Fibroblast of upper back skin (primary cell): ENCODE measurements at regions not wholly inside any gene's neighbourhood (a gene's known extent, or its start where the extent isn't known, plus 50 kb on each side); places are given as distances from the start of the nearest gene placed in this dataset.
"Not testable (repeated sequence)": the region's sequence is repeated elsewhere in the genome, so short reads cannot be mapped to it uniquely, and the experiment has no call there.

Experiments used
- DNase-seq: peaks from one replicate; pipeline ENCODE4 v3.0.0-alpha.2; 2013

DNA sequence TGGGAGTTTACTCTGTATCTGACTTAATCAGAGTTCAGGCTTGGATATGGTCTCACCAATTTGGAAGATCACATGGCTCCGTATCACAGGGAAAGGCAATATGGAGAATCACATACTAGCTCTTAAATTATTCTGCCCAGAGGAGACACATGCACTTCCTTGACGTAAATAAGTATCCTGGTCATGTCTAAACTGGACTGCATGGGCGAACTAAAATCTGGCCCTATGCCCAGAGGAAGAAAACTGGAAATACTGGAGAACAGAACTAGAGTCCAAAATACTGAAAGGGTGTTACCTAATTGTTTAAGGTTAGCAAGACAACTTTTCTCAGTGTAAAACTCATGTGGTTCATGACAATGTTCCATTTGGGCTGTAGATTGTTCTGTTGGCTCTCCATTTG is 832.3 kb downstream of the RAB28 start:
- DNase-seq: no peak

DNA sequence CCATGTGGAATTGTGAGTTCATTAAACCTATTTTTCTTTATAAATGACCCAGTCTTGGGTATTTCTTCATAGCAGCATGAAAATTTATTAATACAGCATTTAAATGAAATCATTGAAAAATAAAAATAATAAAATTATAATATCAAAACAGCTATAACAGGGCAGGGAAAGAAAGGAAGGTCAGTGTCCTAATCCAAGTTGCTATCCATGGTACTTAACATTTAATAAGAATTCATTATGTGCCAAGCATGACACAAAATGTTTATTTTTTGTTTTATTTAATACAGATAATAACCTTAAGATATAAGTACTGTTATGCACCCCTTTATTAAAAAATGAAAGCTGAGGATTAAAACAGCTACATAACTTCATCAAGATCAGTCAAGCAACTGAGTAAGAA is 838.4 kb downstream of the RAB28 start:
- DNase-seq: no peak

DNA sequence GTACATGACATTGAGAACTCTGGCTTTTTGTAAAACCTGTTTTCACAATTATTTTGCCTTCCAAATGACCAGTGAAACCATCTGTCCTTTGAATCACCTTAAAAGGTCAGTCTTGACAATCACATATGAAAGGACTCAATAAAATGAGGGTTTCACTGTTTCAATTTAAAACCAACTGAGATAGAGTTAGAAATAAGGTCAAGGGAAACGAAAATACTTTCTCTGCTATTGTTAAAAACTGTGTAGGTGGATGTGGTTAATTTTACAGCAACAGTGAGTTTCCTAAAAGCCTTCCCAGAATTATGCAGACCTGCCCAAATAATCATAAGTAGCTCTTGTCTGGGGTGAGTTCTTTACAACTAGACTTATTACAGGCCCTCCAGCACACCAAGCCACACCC is 839.9 kb downstream of the RAB28 start:
- no peak for DNase-seq

DNA sequence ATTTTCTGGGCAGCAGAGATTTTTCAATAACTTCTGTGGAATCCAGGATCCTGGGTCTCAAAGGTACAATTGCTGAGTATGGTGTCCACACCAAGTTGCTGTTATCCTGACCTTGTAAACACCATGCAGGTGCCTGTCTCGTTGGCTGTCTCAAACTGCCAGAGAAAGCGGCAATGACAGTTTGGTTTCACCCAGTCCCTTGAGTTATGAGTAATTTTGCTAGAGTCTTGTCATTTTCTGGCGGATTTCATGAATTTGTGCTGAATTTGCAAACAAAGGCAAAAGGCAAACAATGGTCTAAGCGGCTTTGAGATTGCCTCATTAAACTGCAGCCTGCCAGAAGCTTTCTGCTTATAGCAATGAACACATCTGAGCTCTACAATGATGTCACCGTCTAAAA is 847.9 kb downstream of the RAB28 start:
- no peak for DNase-seq

DNA sequence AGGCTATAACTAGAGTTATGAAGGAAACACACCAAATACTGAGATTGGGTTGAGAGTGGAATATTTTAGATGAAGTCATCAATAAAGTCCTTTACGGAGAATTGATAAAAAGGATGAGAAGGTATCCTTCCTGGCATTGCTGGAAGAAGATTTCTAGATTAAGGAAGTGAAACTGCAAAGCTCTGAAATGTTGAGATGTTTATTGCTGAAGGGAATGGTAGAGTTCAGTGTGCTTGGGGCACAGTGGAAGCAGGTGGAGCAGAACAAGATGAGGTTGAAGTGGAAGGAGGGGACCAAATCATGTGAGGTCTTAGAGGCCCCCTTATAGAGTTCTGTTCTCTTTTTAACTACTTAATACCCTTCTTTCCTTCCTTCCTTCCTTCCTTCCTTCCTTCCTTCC is 848.5 kb downstream of the RAB28 start:
- no peak for DNase-seq

DNA sequence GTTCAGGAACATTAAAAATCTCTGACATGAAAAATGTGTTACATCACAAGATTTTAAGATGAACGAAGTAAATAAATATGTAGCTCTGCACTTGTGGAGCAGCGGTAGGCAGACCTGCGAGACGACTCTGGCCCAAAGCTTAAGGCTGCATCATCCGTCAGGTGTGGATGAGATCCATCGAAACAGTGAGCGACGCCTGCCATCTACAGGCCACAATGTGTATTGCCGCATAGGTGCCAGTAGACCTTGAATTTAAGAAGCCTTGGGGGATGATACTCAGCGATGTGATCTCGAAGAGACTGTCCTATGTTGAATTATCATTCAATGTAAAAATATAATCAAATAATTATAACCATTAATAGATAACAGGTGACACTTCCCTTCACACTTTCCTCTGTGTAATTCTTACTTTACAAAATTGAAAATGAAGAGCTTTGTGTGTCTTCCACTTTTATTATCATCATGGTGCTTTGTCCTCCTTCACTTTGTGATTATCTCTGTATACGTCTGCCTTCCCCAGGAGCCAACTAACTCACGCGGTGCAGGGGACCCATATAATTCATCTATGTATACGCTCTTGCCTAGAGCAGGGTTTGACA is 851.0 kb downstream of the RAB28 start:
- DNase-seq: peak; percentile 47

DNA sequence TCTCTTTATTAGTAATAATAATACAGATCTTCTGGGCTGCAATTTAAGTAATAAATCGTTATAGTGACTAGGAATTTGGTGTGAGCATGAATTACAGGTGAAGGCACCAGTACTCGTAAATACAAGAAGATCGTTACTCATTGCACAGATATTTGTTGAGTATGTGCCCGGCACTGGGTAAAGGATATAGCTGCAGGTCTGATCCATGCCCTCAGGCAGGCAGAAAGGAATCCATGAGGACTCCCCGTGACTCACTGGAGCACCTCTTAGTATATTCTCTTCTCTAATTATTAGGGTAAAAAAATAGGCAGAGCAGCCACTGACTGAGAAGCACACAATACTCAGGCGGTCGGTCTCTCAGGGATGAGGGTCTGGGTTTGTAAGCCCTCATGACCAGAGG is 868.3 kb downstream of the RAB28 start:
- no peak for DNase-seq

DNA sequence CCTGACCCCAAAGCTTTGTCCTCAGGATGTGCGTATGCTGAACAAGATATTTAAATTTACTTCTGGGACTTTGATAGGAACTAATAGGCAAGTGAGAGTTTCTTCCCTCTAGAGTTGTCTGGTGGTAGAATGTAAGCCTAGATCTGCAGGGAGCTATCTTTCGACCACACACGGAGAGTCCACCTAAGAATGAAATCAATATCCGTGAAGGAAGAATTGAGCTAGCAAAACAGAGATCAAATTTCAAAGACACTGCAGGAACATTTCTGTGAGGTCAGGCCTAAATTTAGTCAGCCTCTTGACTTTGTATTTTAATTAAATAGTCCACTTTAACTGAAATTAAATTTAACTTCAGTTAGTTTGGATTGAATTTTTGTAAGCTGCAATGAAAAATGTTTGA is 871.3 kb downstream of the RAB28 start:
- no peak for DNase-seq

DNA sequence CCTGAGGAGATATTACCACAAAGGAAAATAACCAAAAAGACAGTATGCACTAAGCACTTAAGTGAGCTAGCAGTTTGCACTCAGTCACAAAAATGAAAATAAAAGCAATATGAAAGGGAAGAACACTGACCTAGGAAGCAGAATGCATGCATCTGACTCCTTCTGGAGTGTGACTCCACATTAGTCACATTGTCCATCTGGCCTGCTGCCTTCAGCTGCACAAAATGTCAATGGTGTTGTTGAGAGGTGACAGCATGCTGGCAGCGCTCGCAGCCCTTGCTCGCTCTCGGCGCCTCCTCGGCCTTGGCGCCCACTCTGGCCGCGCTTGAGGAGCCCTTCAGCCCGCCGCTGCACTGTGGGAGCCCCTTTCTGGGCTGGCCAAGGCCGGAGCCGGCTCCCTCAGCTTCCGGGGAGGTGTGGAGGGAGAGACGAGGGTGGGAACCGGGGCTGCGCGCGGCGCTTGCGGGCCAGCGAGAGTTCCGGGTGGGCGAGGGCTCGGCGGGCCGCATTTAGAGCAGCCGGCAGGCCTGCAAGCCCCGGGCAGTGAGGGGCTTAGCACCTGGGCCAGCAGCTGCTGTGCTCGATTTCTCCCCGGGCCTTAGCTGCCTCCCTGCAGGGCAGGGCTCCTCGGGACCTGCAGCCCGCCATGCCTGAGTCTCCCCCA is 874.8 kb downstream of the RAB28 start:
- not testable (repeated sequence) for DNase-seq

DNA sequence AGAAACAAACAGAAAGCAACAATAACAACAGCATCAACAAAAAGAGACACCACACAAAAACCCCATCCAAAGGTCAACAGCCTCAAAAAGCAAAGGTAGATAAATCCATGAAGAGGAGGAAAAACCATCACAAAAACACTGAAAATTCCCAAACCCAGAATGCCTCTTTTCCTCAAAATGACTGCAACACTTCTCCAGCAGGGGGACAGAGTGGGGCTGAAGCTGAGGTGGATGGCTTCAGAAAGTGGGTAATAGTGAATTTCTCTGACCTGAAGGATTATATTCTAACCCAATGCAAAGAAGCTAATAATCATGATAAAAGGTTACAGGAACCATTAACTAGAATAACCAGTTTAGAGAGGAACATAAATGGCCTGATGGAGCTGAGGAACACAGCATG is 888.2 kb downstream of the RAB28 start:
- DNase-seq: no peak

DNA sequence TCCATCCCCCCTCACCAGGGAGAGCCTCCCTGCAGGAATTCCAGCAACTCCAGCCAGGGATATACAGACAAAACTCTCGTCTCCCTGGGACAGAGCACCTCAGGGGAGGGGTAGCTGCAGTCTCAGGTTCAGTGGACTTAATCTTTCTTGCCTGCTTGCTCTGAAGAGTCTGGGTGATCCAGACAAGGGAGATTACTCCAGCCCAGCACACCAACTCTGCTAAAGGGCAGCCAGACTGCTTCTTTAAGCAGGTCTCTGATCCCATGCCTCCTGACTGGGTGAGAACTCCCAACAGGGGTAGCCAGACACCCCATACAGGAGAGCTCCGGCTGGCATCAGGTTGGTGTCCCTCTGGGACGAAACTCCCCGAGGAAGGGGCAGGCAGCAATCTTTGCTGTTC is 888.7 kb downstream of the RAB28 start:
- no peak for DNase-seq

DNA sequence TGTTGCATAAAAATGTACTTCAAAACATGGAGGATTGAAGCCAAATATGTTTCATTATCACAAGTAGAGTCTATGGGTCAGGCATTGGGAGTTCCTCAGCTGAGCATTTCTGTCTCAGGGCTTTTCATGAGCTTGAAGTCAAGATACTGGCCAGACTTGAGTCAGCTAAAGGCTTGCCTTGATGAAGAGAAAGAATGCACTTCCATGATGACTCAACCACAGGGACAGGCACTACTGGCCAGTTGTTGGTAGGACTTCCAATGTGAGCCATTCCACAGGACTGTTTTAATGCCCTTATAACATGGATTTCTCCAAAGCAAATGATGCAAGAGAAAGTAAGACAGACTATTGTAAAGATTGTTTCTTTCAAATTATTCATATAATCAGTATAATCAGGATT is 895.6 kb downstream of the RAB28 start:
- peak; percentile 50 for DNase-seq

DNA sequence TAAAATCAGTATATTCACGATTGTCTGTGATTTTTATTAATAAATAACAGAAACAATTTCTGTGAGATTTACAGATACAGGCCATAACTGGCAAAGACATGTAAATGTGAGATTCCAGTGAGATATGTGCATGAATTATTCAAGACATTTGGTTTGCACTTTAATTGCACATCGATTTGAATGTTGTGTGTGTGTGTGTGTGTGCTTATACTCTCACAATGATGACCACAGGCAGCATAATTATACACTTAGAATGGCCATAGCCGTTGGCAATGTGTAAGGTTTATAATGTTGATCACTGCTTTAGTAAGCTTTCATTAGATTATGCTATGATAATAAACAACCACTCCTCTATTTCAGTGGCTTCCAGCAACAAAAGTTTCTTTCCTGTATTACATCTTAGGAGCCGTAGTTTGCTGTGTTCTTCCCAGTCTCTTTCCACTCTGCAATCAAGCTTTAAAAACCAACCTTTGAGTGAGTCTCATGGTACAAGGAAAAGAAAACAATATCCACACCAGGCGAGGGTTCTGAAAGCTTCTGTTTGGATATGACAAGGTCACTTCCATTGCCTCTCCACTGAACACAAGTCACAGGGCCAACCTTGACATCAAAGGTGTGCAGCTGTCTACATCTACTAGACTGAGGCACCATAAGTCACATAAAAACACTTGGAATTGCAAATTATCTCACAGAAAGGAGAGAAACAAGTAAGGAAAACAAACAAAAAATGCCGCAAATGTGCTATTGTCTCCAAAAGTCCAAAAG is 897.7 kb downstream of the RAB28 start:
- DNase-seq: no peak

DNA sequence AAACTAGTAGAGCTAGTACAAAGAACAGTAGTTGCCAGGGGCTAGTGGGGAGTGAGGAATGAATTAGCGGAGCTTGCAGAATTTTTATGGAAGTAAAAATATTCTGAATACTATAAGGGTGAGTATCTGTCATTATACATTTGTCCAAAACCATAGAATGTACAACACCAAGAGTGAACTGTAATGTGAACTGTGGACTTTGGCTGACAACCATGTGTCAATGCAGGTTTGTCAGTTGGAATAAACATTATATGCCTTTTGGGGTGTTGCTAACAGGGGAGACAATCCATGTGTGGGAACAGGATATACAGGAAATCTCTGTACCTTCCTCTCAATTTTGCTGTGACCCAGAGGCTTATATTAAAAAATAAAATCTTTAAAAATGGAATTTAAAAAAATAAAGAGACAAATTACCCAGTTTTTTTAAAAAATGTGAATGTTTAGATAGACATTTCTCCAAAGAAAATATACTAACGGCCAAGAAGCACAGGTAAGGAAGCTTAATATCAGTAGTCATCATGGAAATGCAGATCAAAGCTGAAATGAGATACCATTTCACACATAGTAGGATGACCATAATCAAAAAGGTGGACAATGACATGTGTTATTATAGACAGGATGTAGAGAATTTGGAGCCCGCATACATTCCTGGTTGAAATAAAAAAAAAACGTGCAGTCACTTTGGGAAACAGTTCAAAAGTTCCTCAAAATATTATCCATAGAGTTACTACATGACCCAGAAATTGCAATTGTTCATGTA is 899.8 kb downstream of the RAB28 start:
- no peak for DNase-seq

DNA sequence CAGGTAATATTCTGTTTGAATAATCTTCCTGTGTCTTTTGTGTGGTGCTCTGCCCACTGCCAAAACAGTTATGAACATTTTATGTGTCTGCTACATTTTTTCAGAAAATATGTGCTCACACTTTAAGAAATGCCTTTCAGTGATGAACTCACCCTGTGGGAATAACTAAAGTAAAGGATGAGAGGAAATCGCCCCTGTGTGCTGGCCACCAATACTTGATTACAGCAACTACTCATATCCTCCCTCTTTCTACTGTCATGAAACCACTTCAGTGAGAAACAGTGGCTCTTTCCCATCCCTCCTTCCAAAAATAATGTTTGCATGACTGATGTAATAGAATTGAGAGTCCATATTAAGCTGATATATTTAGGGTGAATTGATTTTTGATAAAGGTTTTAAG is 900.9 kb downstream of the RAB28 start:
- DNase-seq: peak; percentile 23

DNA sequence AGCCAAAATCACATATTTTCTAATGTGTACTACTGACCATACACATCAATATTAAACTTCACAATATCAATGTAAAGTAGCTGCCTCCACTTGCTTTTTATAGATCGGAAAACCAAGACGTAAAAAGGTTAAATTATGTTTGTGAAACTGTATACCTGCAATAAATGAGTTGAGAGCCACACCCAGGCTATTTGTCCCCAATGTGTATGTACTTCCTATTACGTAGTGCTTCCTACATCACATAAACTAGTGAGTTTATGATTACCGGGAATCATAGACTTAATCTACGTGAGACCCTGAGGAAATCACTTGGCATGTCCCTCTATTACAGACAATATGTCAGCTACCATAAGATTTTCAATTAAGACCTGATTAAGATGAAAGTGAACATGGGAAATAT is 903.4 kb downstream of the RAB28 start:
- no peak for DNase-seq

DNA sequence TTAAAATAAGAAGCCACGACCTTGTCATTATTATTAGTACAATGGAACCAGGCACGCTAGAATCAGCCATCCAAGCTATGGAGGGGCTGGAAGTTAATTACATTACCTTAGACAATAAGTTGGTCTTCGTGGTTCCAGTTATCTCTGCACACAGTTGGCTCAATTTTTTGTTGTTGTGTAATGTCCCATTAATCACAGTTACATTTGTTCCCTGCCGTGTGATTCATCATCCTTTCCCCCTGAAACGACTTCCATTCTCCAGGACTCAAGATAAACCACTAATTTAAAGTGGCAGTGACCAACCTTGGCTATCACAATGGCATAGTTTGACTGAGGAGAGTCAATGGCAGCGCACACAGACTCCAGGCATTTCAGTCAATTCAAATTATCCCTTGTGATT is 905.0 kb downstream of the RAB28 start:
- peak; percentile 16 for DNase-seq

DNA sequence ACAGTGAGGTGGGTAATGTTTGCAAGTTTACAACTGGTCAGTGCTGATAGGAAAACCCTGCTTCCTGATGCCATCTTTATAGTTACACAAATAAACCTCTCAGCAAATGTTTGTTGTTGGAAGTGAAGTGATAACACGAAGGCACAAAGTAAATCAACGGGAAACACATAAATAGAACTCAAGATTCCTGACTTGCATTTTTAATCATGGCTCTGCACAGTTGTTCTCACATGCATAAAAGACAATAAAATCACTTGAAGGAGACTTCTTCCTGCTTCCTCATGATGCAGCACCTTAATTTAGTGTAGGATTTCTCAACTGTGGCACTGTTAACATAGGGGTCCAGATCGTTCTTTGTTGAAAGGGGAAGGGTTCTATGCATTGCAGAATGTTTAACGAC is 907.7 kb downstream of the RAB28 start:
- DNase-seq: no peak

DNA sequence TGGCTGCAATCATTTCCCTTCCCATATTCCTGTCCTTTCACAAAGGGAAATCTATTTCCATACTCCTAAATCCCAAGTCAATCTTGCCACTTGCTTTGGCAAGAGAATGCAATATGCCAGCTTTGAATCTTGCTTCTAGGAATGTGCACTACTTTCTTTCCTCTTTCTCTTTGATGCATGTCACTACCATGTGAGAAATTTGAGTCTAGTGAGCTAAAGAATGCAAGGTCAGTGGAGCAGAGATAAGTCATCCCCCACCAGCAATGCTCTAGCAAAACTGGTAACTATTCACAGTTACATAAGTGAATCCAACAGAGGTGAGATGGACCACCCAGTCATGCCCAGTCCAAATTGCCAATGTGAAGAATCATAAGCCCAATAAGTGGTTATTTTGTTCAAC is 910.4 kb downstream of the RAB28 start:
- DNase-seq: no peak

DNA sequence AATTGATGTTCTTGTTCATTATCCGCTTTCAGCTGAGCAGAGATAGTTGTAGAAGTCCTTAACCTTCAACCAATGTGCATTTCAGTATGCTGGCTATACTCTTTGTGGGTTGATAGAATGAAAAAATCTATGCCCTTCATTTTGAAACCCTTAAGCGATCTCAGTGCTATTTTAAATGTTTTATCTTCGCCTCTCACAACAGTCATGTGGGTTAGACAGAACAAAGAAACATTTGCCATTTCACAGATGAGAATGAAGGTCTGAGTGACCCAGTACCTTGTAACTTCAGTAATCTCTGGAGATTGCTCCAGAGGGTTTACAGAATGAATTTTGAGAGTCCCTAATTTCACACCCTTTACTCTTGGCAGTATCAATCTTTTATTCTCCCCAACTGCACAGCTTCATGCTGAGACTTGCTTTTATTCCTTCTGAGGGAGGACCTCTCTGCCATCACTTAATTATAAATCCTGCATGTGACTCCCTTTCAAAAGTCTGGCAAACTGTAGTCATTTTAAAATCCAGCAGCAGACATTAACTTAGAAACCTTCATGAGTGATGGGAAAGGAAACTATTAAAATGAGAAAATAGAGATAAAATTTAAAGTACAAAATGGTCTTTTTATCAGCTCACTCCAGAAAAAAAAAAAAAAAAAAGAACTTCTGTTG is 921.5 kb downstream of the RAB28 start:
- no peak for DNase-seq

DNA sequence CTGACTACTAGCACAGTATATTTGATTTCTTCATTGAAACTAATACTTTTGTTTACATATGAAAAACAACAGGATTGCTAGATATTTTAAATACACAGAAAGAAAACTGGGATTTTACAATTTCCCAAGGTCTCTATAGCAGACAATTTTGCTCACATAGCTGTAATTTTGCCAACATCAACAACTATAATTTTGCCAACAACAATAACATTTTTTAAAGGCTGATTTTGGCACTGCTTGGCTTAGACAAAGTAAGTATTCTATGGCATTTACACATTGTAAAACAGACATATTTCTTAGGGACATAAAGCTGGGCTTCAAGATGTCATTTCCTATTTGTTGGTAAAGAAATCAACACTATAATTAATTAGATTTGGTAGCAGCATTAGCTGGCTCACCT is 922.1 kb downstream of the RAB28 start:
- DNase-seq: no peak

DNA sequence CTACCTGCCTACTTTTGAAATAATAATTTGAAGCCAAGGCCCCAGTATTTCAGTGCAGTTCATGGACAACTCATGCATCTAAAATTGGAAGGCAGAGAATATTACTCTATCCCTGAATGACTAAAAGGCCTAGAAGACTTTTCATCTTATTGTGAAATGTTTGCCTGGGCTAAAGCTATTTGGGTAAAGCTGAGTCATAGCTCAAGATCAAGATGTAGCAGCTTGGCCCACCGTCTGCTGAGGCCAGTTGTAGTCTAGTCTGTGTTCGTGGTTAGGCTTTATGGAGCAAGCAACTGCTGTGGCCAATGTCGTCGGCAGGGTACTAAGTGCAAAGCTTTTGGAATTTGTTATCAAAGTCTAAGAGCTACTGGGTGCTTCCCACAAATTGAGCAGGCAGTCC is 929.1 kb downstream of the RAB28 start:
- peak; percentile 69 for DNase-seq

DNA sequence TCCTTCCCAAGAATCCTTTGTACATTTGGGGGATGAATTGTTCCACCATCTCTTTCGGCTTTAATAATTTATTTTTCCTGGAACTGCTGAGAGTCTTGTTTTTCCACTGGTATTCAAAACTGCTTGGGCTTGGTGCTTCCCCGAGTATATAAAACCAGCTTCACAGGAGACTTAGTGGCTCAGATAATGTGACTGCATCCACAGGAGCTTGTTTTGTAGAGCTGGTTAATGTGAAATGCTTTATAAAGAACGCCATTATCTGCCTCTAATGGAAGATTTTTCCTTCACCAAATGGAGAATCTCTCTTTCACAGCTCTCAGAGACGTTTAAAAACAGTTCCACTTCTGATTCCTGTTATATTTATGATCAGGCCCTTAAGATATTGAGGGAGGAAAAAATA is 935.5 kb downstream of the RAB28 start:
- DNase-seq: no peak
